ENCODE measurements at regions not wholly inside any gene's neighbourhood (a gene's known extent, or its start where the extent isn't known, plus 50 kb on each side); places are given as distances from the start of the nearest gene placed in this dataset.

DNA sequence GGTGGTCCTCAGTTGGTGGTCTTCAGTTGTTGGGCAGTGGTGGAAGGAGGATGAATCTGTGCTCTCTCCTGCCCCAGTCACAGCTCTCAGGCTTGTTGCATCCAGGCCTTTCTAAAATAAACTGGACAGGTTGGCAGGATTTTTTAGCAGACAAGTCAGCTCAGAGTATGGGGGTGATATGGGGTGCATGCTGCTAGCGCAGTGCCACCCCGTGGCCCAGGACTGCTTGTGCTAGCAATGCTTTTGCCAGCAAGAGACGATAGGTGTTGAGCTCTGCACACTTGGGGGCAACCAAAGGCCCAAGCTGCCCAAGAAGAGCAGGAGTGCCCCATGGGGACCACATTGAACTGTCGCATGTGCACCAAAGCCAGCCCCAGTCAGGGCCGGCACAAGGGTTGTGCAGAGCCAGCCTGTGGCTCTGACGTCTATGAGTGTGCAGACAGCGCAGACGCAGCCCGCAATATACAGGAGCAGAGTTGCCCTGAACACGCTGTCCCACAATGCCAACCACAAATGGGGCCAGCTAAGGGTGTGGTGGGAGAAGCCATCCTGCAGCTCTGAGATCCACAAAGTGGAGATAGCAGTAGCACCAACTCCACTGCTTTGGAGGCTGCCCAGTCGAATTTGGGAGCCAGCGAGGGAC is 49.8 kb upstream of the PDSS1 start:
- H3K4me3 ChIP-seq = no peak overlapping the region
- CTCF ChIA-PET = interaction anchor here (1.1 to 3.0 kb wide), 3 partner anchors 46 to 314 kb away, joined by 3 to 9 read pairs (median 4); no protein-coding TSS in a partner anchor
- H3K4me2 ChIP-seq (ENCODE audit: control insufficient read depth, insufficient read depth) = no peak overlapping the region
- no peak overlapping the region for H3K9ac ChIP-seq (ENCODE audit: control insufficient read depth, insufficient read depth, low read length)
- H3K4me1 ChIP-seq (ENCODE audit: control insufficient read depth, insufficient read depth, low read length) = no peaks in the 10 kb centered on the region
- H3K9me3 ChIP-seq (replicated peaks; ENCODE audit: control insufficient read depth, insufficient read depth, low read length) = no peaks in the 10 kb centered on the region
- H3K27ac ChIP-seq (ENCODE audit: control insufficient read depth, insufficient read depth) = no peak overlapping the region
- H3K36me3 ChIP-seq (ENCODE audit: control insufficient read depth in 2 of 2, insufficient read depth in 2 of 2, low read length in 1 of 2) = no peaks in the 10 kb centered on the region
- ATAC-seq (peak; percentile 45; the same call in 1 of the 3 replicates), DNase-seq (ENCODE audit: low read depth, low spot score) (no peak), FAIRE-seq (no peak)
- POLR2A ChIA-PET = no interaction called here
- SMC1A ChIA-PET (ENCODE audit: uncharacterized antibody, unreplicated experiment) = interaction anchor here (1.4 kb wide), 1 partner anchor 314 kb away, joined by 5 read pairs; no protein-coding TSS in a partner anchor
- TF ChIP-seq, protein P1, sequence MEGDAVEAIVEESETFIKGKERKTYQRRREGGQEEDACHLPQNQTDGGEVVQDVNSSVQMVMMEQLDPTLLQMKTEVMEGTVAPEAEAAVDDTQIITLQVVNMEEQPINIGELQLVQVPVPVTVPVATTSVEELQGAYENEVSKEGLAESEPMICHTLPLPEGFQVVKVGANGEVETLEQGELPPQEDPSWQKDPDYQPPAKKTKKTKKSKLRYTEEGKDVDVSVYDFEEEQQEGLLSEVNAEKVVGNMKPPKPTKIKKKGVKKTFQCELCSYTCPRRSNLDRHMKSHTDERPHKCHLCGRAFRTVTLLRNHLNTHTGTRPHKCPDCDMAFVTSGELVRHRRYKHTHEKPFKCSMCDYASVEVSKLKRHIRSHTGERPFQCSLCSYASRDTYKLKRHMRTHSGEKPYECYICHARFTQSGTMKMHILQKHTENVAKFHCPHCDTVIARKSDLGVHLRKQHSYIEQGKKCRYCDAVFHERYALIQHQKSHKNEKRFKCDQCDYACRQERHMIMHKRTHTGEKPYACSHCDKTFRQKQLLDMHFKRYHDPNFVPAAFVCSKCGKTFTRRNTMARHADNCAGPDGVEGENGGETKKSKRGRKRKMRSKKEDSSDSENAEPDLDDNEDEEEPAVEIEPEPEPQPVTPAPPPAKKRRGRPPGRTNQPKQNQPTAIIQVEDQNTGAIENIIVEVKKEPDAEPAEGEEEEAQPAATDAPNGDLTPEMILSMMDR (IDR thresholded peaks at IDR 0.05 in 2 of 3, conservative IDR thresholded peaks at IDR 0.05 in 1 of 3; ENCODE audit: control insufficient read depth in 2 of 3, extremely low read depth in 1 of 3, insufficient read depth in 1 of 3, low read depth in 3 of 3, low read length in 3 of 3) = peak in 2 of 3 experiments; percentile 4 to 12; a peak in 1 of 6 replicates
- no peak for TF ChIP-seq SUPT20H (IDR thresholded peaks at IDR 0.05; ENCODE audit: borderline replicate concordance, control insufficient read depth, low read depth, low read length)
- TF ChIP-seq EP300 (IDR thresholded peaks at IDR 0.05; ENCODE audit: borderline replicate concordance in 1 of 2, control insufficient read depth in 1 of 2, low read depth in 2 of 2, low read length in 2 of 2) = no peak
- peak; percentile 26; the same call in 1 of the 2 replicates for TF ChIP-seq RAD21 (IDR thresholded peaks at IDR 0.05; ENCODE audit: insufficient read depth, low read depth, low read length)
- no peaks in the 10 kb centered on the region for H4K20me1 ChIP-seq (ENCODE audit: control insufficient read depth, insufficient read depth)
- H2AFZ ChIP-seq (ENCODE audit: control insufficient read depth, low read depth, low read length) = no peak overlapping the region
- intact Hi-C loops (cut with micrococcal nuclease; ENCODE audit: unreplicated experiment) (no loop called here), in situ Hi-C loops (cut with MboI) (no loop called here)
- no peaks in the 10 kb centered on the region for H3K79me2 ChIP-seq (ENCODE audit: control insufficient read depth, insufficient read depth, low read length)
- WGBS (ENCODE audit: insufficient coverage, insufficient replicate concordance, low lambda C conversion rate, missing lambda C conversion rate) = 63% methylated on average over 12 of the region's 12 CpGs
- BruUV-seq (replicated peaks) = no TSS peak
- RAD21 ChIA-PET (ENCODE audit: unreplicated experiment) = interaction anchor here (0.5 kb wide), 1 partner anchor 109 kb away, joined by 4 read pairs; no protein-coding TSS in a partner anchor
- H3K27me3 ChIP-seq (replicated peaks in 1 of 2; ENCODE audit: control insufficient read depth in 2 of 2, insufficient read depth in 2 of 2, low read length in 1 of 2) = no peaks in the 10 kb centered on the region

All from GM12878 (cell line).